Naive B cell (primary cell): ENCODE measurements at regions not wholly inside any gene's neighbourhood (a gene's known extent, or its start where the extent isn't known, plus 50 kb on each side); places are given as distances from the start of the nearest gene placed in this dataset.

Source experiments
- ATAC-seq, 2 donors: fragments of 150-1000 bp; cut with Tn5 transposase; 2 replicates each; pipeline ENCODE4 v1.10.0; 2021; ENCODE audit warnings: low read depth in 2 of 2, mild to moderate bottlenecking in 2 of 2, moderate library complexity in 2 of 2
- DNase-seq: peaks from one replicate; pipeline ENCODE4 v3.0.0; 2022
- H3K27ac Mint-ChIP-seq, 6 donors: one replicate each; pipeline ENCODE4 v1.8.0; 2020 to 2022; ENCODE audit warnings: mild to moderate bottlenecking in 6 of 6, mixed read lengths in 6 of 6, moderate library complexity in 5 of 6, inconsistent platforms in 2 of 6
- H3K27me3 Mint-ChIP-seq, 3 donors: one replicate each; pipeline ENCODE4 v1.8.0; 2021 to 2022; ENCODE audit warnings: mixed read lengths in 3 of 3, mild to moderate bottlenecking in 1 of 3
- H3K36me3 Mint-ChIP-seq, 2 donors: one replicate each; pipeline ENCODE4 v1.8.0; 2020 to 2022; ENCODE audit warnings: mixed read lengths in 2 of 2, inconsistent platforms in 1 of 2, mild to moderate bottlenecking in 1 of 2
- H3K4me1 Mint-ChIP-seq, 3 donors: one replicate each; pipeline ENCODE4 v1.8.0; 2020 to 2022; ENCODE audit warnings: mixed read lengths in 3 of 3, inconsistent platforms in 1 of 3, mild to moderate bottlenecking in 1 of 3, moderate library complexity in 1 of 3
- H3K4me3 Mint-ChIP-seq, 8 donors: one replicate each; pipeline ENCODE4 v1.8.0; 2020 to 2022; ENCODE audit warnings: mild to moderate bottlenecking in 8 of 8, mixed read lengths in 8 of 8, moderate library complexity in 8 of 8, inconsistent platforms in 2 of 8
- H3K9me3 Mint-ChIP-seq, 7 donors: one replicate each; pipeline ENCODE4 v1.8.0; 2020 to 2022; ENCODE audit warnings: mixed read lengths in 7 of 7, mild to moderate bottlenecking in 5 of 7, inconsistent platforms in 2 of 7, moderate library complexity in 1 of 7

- DNase-seq (no peak), ATAC-seq (no peak)
- no peak overlapping the region for H3K4me3 Mint-ChIP-seq
- peaks cover 27 to 57% (median 53%) of the 10 kb centered on the region in 3 donors for H3K27me3 Mint-ChIP-seq
- H3K9me3 Mint-ChIP-seq, result no peaks in the 10 kb centered on the region
- H3K36me3 Mint-ChIP-seq, result peaks cover 0 to 8% of the 10 kb centered on the region in 2 donors
- H3K27ac Mint-ChIP-seq, result no peak overlapping the region
- H3K4me1 Mint-ChIP-seq, result no peaks in the 10 kb centered on the region
Measured at GRCh38 chr3:43874290-43874689, 183.6 kb downstream of the ABHD5 start.

GRCh38 chr3:43874731-43875130 is 184.0 kb downstream of the ABHD5 start:
- Mint-ChIP-seq H3K9me3 (no peaks in the 10 kb centered on the region), H3K4me3 (no peak overlapping the region), H3K27ac (no peak overlapping the region), H3K36me3 (peaks cover 0 to 8% of the 10 kb centered on the region in 2 donors), H3K4me1 (no peaks in the 10 kb centered on the region), H3K27me3 (peaks cover 31 to 55% (median 49%) of the 10 kb centered on the region in 3 donors)
- ATAC-seq, result no peak
- DNase-seq, result no peak

GRCh38 chr3:43876648-43877047 is 185.9 kb downstream of the ABHD5 start:
- no peak for DNase-seq
- H3K4me1 Mint-ChIP-seq, result no peaks in the 10 kb centered on the region
- H3K36me3 Mint-ChIP-seq, result peaks cover 0 to 8% of the 10 kb centered on the region in 2 donors
- no peak for ATAC-seq
- no peak overlapping the region for H3K27ac Mint-ChIP-seq
- peaks cover 18 to 42% (median 34%) of the 10 kb centered on the region in 3 donors for H3K27me3 Mint-ChIP-seq
- no peak overlapping the region for H3K4me3 Mint-ChIP-seq
- H3K9me3 Mint-ChIP-seq, result peaks cover 0 to 4% (median 0%) of the 10 kb centered on the region in 7 donors

GRCh38 chr3:43879166-43879565 is 188.4 kb downstream of the ABHD5 start:
- Mint-ChIP-seq H3K4me1 (no peaks in the 10 kb centered on the region), H3K9me3 (peaks cover 0 to 4% (median 0%) of the 10 kb centered on the region in 7 donors), H3K27me3 (peaks cover 5 to 22% (median 12%) of the 10 kb centered on the region in 3 donors), H3K27ac (peak overlapping the region in 1 of 6 donors; percentile 3), H3K4me3 (no peak overlapping the region), H3K36me3 (no peaks in the 10 kb centered on the region)
- no peak for DNase-seq
- ATAC-seq, result no peak

GRCh38 chr3:43882976-43883680 is 192.4 kb downstream of the ABHD5 start:
- no peak for ATAC-seq

GRCh38 chr3:43883729-43884396 is 193.1 kb downstream of the ABHD5 start:
- ATAC-seq (no peak), DNase-seq (no peak)
- Mint-ChIP-seq H3K27me3 (peaks cover 0 to 7% (median 5%) of the 10 kb centered on the region in 3 donors), H3K36me3 (no peaks in the 10 kb centered on the region), H3K4me3 (no peak overlapping the region), H3K4me1 (no peaks in the 10 kb centered on the region), H3K27ac (no peak overlapping the region), H3K9me3 (peaks cover 0 to 4% (median 0%) of the 10 kb centered on the region in 7 donors)

More at GRCh38 chr3:43882976-43883680, 192.4 kb downstream of the ABHD5 start:
- H3K27me3 Mint-ChIP-seq, result peaks cover 0 to 9% (median 5%) of the 10 kb centered on the region in 3 donors
- no peak for DNase-seq
- peaks cover 0 to 4% (median 0%) of the 10 kb centered on the region in 7 donors for H3K9me3 Mint-ChIP-seq
- H3K36me3 Mint-ChIP-seq, result no peaks in the 10 kb centered on the region
- no peak overlapping the region for H3K27ac Mint-ChIP-seq
- H3K4me1 Mint-ChIP-seq, result no peaks in the 10 kb centered on the region
- no peak overlapping the region for H3K4me3 Mint-ChIP-seq

GRCh38 chr3:43884581-43884980 is 193.8 kb downstream of the ABHD5 start:
- peaks cover 0 to 4% (median 0%) of the 10 kb centered on the region in 7 donors for H3K9me3 Mint-ChIP-seq
- H3K27ac Mint-ChIP-seq, result no peak overlapping the region
- no peaks in the 10 kb centered on the region for H3K4me1 Mint-ChIP-seq
- H3K36me3 Mint-ChIP-seq, result no peaks in the 10 kb centered on the region
- H3K4me3 Mint-ChIP-seq, result no peak overlapping the region
- ATAC-seq (no peak), DNase-seq (no peak)
- H3K27me3 Mint-ChIP-seq, result peaks cover 0 to 1% (median 0%) of the 10 kb centered on the region in 3 donors

- no peaks in the 10 kb centered on the region for H3K27me3 Mint-ChIP-seq
- peaks cover 0 to 4% (median 0%) of the 10 kb centered on the region in 7 donors for H3K9me3 Mint-ChIP-seq
- H3K4me1 Mint-ChIP-seq, result no peaks in the 10 kb centered on the region
- H3K36me3 Mint-ChIP-seq, result no peaks in the 10 kb centered on the region
- no peak for ATAC-seq
- H3K27ac Mint-ChIP-seq, result no peak overlapping the region
- H3K4me3 Mint-ChIP-seq, result no peak overlapping the region
- no peak for DNase-seq
Measured at GRCh38 chr3:43885908-43886618, 195.3 kb downstream of the ABHD5 start.

GRCh38 chr3:43892061-43892460 is 201.3 kb downstream of the ABHD5 start:
- peaks cover 16 to 36% (median 28%) of the 10 kb centered on the region in 3 donors for H3K4me1 Mint-ChIP-seq

GRCh38 chr3:43892526-43892925 is 201.8 kb downstream of the ABHD5 start:
- Mint-ChIP-seq H3K9me3 (no peaks in the 10 kb centered on the region), H3K4me1 (peaks cover 16 to 36% (median 28%) of the 10 kb centered on the region in 3 donors), H3K36me3 (peaks cover 0 to under 1% of the 10 kb centered on the region in 2 donors), H3K27me3 (peaks cover 20 to 26% (median 23%) of the 10 kb centered on the region in 3 donors), H3K4me3 (peak overlapping the region in 7 of 8 donors; percentile 64 to 82 (median 74)), H3K27ac (peak overlapping the region in 2 of 6 donors; percentile 2 to 56)
- DNase-seq (peak; percentile 18), ATAC-seq (peak; percentile 80)

More at GRCh38 chr3:43892061-43892460, 201.3 kb downstream of the ABHD5 start:
- DNase-seq (no peak), ATAC-seq (peak in 1 of 2 donors; percentile 9)
- peak overlapping the region in 4 of 8 donors; percentile 70 to 82 (median 75) for H3K4me3 Mint-ChIP-seq
- H3K27ac Mint-ChIP-seq, result peak overlapping the region in 1 of 6 donors; percentile 2
- H3K9me3 Mint-ChIP-seq, result no peaks in the 10 kb centered on the region
- peaks cover 18 to 23% (median 20%) of the 10 kb centered on the region in 3 donors for H3K27me3 Mint-ChIP-seq
- H3K36me3 Mint-ChIP-seq, result no peaks in the 10 kb centered on the region

- Mint-ChIP-seq H3K4me1 (peaks cover 16 to 36% (median 28%) of the 10 kb centered on the region in 3 donors), H3K36me3 (peaks cover 0 to 4% of the 10 kb centered on the region in 2 donors), H3K4me3 (peak overlapping the region in 7 of 8 donors; percentile 70 to 82 (median 76)), H3K27me3 (peaks cover 24 to 36% (median 34%) of the 10 kb centered on the region in 3 donors), H3K9me3 (no peaks in the 10 kb centered on the region), H3K27ac (peak overlapping the region in 1 of 6 donors; percentile 47)
- no peak for DNase-seq
- ATAC-seq, result no peak
Measured at GRCh38 chr3:43893727-43894126, 203.0 kb downstream of the ABHD5 start.

- Mint-ChIP-seq H3K36me3 (peaks cover 4% of the 10 kb centered on the region in 2 donors), H3K4me1 (peaks cover 16 to 36% (median 28%) of the 10 kb centered on the region in 3 donors), H3K27me3 (peaks cover 26 to 39% (median 38%) of the 10 kb centered on the region in 3 donors), H3K4me3 (peak overlapping the region; percentile 70 to 82 (median 78)), H3K9me3 (peaks cover 0 to 2% (median 0%) of the 10 kb centered on the region in 7 donors), H3K27ac (no peak overlapping the region)
- ATAC-seq (peak; percentile 47 to 59), DNase-seq (no peak)
Measured at GRCh38 chr3:43894176-43895049, 203.7 kb downstream of the ABHD5 start.
